ENCODE measurements at regions not wholly inside any gene's neighbourhood (a gene's known extent, or its start where the extent isn't known, plus 50 kb on each side); places are given as distances from the start of the nearest gene placed in this dataset.
"Not testable (repeated sequence)": the region's sequence is repeated elsewhere in the genome, so short reads cannot be mapped to it uniquely, and the experiment has no call there.

DNA sequence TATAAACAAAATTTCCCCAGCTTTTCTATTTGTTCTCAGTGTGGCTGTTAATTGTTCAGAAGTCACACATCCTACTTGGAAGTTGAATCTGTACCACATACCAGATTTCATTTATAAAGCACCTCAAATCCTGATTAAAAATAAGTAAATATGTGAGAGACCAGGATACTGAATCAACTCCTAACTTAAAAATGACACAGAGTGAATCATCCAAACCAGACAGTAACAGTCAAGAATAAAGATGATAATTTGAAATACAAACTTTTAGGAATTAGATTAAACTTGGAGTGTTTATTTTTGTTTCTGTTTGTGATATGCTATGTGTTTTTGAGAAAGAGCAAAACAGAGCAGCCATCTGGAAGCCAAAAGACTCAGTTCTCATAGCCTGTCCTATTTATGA, 633.2 kb upstream of the RORB start:
- no peak for DNase-seq (ENCODE audit: low read depth, low spot score)

- DNase-seq (ENCODE audit: low read depth, low spot score): no peak
These were observed 630.7 kb upstream of the RORB start for GRCh38 chr9:73866451-73866850.

- DNase-seq (ENCODE audit: low read depth, low spot score): no peak
These were observed 627.9 kb upstream of the RORB start for GRCh38 chr9:73869264-73869663.

- DNase-seq (ENCODE audit: low read depth, low spot score): no peak
These were observed 625.5 kb upstream of the RORB start for GRCh38 chr9:73871636-73872035.

DNA sequence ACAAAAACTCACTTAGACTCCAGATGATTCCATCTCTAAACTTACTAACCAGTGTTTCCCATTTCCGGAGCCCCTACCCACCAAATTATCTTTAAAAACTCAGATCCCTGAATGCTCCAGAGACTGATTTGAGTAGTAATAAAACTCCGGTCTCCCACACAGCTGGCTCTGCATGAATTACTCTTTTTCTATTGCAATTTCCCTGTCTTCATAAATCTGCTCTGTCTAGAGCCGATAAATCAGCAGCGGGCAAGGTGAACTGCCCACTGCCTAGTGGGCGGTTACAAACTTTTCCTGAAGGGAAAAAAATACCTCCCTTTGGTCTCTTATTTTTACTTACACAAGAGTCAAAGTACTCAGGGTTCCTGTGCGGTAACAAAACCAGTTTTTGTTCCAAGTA, 624.4 kb upstream of the RORB start:
- no peak for DNase-seq (ENCODE audit: low read depth, low spot score)

GRCh38 chr9:73880101-73880500, 617.0 kb upstream of the RORB start:
- DNase-seq (ENCODE audit: low read depth, low spot score): no peak

DNA sequence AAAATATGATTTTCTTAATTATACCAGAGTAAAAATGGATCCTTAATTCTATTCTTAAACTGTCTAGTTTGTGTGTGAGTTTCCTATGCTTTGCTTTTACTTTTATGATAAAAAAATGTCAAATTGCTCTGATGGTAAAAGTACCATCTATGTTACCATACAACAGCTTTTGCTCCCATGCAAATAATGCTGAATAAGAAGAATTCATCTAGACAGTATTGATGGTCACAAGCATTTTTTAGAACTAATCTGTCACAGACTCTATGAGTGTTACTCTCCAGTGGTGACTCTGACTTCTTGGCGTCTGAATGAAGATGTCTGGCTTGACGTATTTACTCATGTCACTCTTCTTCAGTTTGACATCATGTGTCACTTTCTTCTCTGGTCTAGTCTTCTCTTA, 608.1 kb upstream of the RORB start:
- no peak for DNase-seq (ENCODE audit: low read depth, low spot score)

DNA sequence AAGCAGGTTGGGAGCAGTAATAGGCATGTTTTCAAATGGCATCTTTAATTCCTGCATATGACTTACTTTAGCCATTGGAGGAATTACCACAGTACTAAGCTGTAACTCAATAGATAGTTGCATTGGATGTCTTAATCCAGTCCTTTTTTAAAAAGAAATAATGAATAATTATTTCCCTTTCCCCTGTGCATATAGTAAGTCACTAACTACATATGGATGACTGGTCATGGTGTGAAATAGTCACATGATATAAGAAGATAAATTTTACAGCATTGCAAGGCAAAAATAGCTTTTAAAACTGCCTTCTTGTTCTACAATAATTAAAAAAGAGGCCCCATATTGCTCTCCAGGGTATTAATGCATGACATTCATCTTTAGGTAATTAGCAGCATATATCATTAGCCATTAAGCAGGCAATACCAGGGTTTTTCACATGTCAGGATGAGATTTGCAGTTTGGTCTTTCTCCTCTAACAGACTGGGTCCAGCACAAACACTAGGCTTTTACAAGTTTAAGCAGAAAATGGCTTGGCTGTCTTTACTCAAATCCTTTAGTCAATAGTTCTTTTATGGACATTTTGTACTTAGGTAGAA, 606.4 kb upstream of the RORB start:
- DNase-seq (ENCODE audit: low read depth, low spot score): no peak

DNA sequence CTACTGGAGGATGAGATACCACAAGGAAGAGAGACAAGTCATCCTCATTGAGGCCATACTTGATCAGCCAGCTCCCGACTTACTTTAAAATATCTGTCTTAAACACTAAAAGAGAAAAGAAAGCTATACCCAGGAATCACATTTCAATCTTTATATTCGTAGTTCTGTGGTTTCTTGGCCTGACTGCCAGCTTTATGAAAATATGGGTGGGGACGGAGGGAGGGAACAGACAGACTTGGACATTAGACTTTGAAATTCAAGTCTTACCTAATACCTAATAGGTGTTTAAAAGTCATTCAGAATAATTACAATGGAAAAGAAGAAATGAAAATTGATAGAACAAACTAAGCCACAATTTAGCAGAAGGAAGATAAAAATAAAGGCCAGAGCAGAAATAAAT, 604.8 kb upstream of the RORB start:
- DNase-seq (ENCODE audit: low read depth, low spot score): no peak

DNA sequence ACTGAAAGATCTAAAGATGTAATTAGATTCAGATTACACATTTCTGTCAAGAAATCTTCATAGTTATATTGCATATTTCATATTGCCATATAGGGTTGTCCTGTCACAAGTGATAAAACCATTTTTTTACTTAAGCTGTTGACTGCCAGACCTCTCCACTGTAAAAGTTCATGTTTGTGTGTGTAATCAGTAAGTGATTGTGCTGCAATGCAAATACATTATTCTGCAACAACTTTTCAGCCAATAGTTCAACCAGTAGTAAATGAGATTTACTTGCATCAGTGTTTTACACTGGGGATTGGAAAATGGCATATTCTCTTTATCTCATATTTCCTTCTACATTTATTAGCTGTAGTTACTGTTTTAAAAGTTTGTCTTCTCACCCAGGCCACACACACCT, 603.9 kb upstream of the RORB start:
- DNase-seq (ENCODE audit: low read depth, low spot score): no peak

- DNase-seq (ENCODE audit: low read depth, low spot score): no peak
These were observed 601.1 kb upstream of the RORB start for GRCh38 chr9:73896061-73896460.

GRCh38 chr9:73906671-73907070, 590.5 kb upstream of the RORB start:
- DNase-seq (ENCODE audit: low read depth, low spot score): no peak

DNA sequence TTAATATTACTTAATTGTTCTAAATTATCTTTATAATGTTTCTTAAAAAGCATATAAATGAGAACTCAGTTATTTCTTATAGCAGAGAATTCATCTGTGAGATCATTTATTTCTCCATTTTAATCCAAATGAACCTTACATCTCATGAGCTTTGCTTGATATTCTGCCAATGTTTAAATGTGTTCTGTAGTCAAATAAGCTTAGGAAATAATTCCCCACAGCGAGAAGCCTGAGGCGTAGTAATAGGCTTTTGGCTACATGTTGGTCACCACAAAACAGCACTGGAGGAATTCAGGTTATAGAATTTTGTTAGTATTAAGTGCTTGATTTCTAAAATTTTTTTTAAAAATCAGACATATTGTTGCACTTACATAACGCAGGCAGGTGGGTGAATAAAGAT, 585.3 kb upstream of the RORB start:
- no peak for DNase-seq (ENCODE audit: low read depth, low spot score)

GRCh38 chr9:73916016-73916673, 581.0 kb upstream of the RORB start:
- DNase-seq (ENCODE audit: low read depth, low spot score): peak; percentile 35

DNA sequence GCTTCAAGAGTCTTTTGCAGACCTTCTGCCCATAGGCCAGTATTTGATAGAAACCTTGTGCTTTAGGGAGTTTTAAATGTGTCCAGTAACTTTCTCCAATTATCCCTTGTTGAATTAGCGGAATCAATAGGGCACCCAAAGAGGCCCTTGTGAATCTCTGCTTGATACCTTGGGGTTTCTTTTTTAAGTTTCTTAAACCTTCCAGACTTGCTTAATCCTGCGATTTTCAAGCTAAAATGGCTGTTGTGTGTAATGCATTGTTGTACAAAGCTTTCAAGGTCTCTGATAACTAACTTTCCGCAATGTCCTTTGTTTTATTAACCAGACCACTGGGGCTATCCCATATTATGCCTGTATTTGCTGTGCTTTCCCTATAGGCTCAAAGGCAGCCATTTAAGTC, 577.4 kb upstream of the RORB start:
- no peak for DNase-seq (ENCODE audit: low read depth, low spot score)

GRCh38 chr9:73923796-73924195, 573.3 kb upstream of the RORB start:
- no peak for DNase-seq (ENCODE audit: low read depth, low spot score)

GRCh38 chr9:73951147-73951546, 546.0 kb upstream of the RORB start:
- DNase-seq (ENCODE audit: low read depth, low spot score): no peak

GRCh38 chr9:73962792-73963191, 534.3 kb upstream of the RORB start:
- DNase-seq (ENCODE audit: low read depth, low spot score): no peak

GRCh38 chr9:73969936-73970335, 527.2 kb upstream of the RORB start:
- DNase-seq (ENCODE audit: low read depth, low spot score): no peak

GRCh38 chr9:73976424-73976823, 520.7 kb upstream of the RORB start:
- DNase-seq (ENCODE audit: low read depth, low spot score): not testable (repeated sequence)

- no peak for DNase-seq (ENCODE audit: low read depth, low spot score)
These were observed 517.3 kb upstream of the RORB start for GRCh38 chr9:73979894-73980264.

DNA sequence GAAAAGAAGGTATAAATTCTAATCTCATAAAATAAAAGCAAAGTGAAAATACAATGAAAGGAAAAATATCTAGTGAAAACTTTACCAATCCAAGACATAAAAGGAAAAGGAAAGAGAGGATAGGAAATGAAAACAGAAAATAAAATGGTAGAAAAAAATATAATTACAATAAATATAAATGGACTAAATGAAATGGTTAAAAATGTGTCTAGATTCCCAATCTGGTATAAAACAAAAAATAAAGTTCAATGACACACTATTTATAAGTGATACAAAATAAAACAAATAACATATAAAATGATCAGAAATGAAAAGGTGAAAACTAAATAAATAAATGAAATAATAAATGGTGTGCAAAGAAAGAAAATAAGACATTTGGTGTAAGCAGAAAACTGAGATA, 516.4 kb upstream of the RORB start:
- no peak for DNase-seq (ENCODE audit: low read depth, low spot score)

GRCh38 chr9:73981405-73981804, 515.7 kb upstream of the RORB start:
- DNase-seq (ENCODE audit: low read depth, low spot score): no peak

DNA sequence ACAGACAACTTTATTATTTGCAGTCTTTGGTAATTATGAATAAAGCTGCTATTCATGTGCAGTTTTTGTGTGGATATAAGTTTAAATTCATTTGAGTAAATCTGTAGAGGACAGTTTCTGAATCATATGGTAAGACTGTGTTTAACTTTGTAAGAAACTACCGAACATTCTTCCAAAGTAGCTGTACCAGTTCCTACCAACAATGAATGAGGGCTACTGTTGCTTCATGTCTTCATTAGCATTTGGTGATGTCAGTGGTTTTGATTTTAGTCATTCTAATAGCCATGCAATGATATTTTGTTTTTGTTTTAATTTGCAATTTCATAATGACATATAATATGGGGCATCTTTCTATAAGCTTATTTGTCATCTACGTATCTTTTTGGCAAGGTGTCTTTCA, 501.3 kb upstream of the RORB start:
- DNase-seq (ENCODE audit: low read depth, low spot score): no peak
